Activated CD8-positive, alpha-beta memory T cell treated with anti-CD3 and anti-CD28 coated beads, Interleukin-2, amount 50 U/mL, for 4 hours (primary cell): ENCODE measurements at regions not wholly inside any gene's neighbourhood (a gene's known extent, or its start where the extent isn't known, plus 50 kb on each side); places are given as distances from the start of the nearest gene placed in this dataset.
"Not testable (repeated sequence)": the region's sequence is repeated elsewhere in the genome, so short reads cannot be mapped to it uniquely, and the experiment has no call there.

ENCODE experiments used
- DNase-seq: peaks from one replicate; pipeline ENCODE4 v3.0.0-alpha.2; 2020

- no peak for DNase-seq
These were observed 112.3 kb upstream of the GDNF start for GRCh38 chr5:37951946-37952721.

GRCh38 chr5:37950436-37950835 is 110.6 kb upstream of the GDNF start:
- no peak for DNase-seq

GRCh38 chr5:37945446-37945845 is 105.6 kb upstream of the GDNF start:
- DNase-seq = no peak

- not testable (repeated sequence) for DNase-seq
These were observed 103.3 kb upstream of the GDNF start for GRCh38 chr5:37943136-37943535.

- no peak for DNase-seq
These were observed 101.2 kb upstream of the GDNF start for GRCh38 chr5:37940931-37941623.

GRCh38 chr5:37938861-37939260 is 99.0 kb upstream of the GDNF start:
- no peak for DNase-seq

- DNase-seq = no peak
These were observed 98.4 kb upstream of the GDNF start for GRCh38 chr5:37938076-37938852.

GRCh38 chr5:37936091-37936490 is 96.2 kb upstream of the GDNF start:
- no peak for DNase-seq

- no peak for DNase-seq
These were observed 93.7 kb upstream of the GDNF start for GRCh38 chr5:37933576-37933975.

GRCh38 chr5:37932450-37932849 is 92.6 kb upstream of the GDNF start:
- DNase-seq = no peak

GRCh38 chr5:37931541-37931940 is 91.7 kb upstream of the GDNF start:
- no peak for DNase-seq

- no peak for DNase-seq
These were observed 90.5 kb upstream of the GDNF start for GRCh38 chr5:37930350-37930749.

- no peak for DNase-seq
These were observed 90.0 kb upstream of the GDNF start for GRCh38 chr5:37929791-37930190.

GRCh38 chr5:37927753-37928152 is 87.9 kb upstream of the GDNF start:
- DNase-seq = not testable (repeated sequence)

- DNase-seq = no peak
These were observed 86.9 kb upstream of the GDNF start for GRCh38 chr5:37926732-37927131.

GRCh38 chr5:37921452-37921851 is 81.6 kb upstream of the GDNF start:
- no peak for DNase-seq

GRCh38 chr5:37918424-37918823 is 78.6 kb upstream of the GDNF start:
- no peak for DNase-seq

GRCh38 chr5:37916525-37916924 is 76.7 kb upstream of the GDNF start:
- DNase-seq = no peak

GRCh38 chr5:37915097-37915736 is 75.4 kb upstream of the GDNF start:
- no peak for DNase-seq

- DNase-seq = not testable (repeated sequence)
These were observed 69.9 kb upstream of the GDNF start for GRCh38 chr5:37909610-37910266.

- no peak for DNase-seq
These were observed 66.6 kb upstream of the GDNF start for GRCh38 chr5:37906416-37906815.

GRCh38 chr5:37905230-37905629 is 65.4 kb upstream of the GDNF start:
- no peak for DNase-seq

- DNase-seq = no peak
These were observed 62.5 kb upstream of the GDNF start for GRCh38 chr5:37902323-37902722.
